Fibroblast of mammary gland (primary cell): ENCODE measurements at regions not wholly inside any gene's neighbourhood (a gene's known extent, or its start where the extent isn't known, plus 50 kb on each side); places are given as distances from the start of the nearest gene placed in this dataset.

Source experiments
- DNase-seq: peaks from one replicate; pipeline ENCODE4 v3.0.0-alpha.2; 2010; ENCODE audit warnings: low read depth
- H3K4me3 ChIP-seq: 2 replicates; pipeline ENCODE4 v1.5.1; 2011; ENCODE audit warnings: low read depth, mild to moderate bottlenecking, low read length, moderate library complexity; ENCODE audit not compliant: control insufficient read depth
- CTCF ChIP-seq: conservative IDR thresholded peaks from 2 replicates; pipeline ENCODE4 v1.5.1; 2011; ENCODE audit warnings: low read depth, low read length, inconsistent platforms; ENCODE audit not compliant: control insufficient read depth, insufficient read depth

GRCh38 chr9:90379771-90380170 lies 262.9 kb downstream of the DIRAS2 start:
- no peak for TF ChIP-seq CTCF
- no peak overlapping the region for H3K4me3 ChIP-seq
- no peak for DNase-seq

DNA sequence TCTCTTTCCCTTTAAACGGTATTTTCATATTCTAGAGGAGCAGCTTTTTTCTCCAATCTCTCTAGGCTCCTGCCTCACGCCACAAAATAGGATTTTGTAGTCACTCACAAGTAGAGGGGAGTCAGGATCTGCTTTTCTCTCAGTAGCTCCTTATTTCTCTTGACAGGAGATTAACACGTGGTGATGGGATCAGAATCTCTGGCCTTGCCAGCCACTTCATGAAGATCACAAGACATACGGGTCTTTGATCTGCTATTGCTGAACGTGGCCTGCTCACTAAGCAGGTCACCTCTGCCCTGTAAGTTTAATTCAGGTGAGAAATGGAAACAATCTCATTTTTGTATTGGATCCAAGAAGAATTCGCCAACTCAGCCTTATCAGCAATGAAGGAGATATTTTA lies 257.5 kb downstream of the DIRAS2 start:
- no peak overlapping the region for H3K4me3 ChIP-seq
- no peak for DNase-seq
- TF ChIP-seq CTCF = no peak

DNA sequence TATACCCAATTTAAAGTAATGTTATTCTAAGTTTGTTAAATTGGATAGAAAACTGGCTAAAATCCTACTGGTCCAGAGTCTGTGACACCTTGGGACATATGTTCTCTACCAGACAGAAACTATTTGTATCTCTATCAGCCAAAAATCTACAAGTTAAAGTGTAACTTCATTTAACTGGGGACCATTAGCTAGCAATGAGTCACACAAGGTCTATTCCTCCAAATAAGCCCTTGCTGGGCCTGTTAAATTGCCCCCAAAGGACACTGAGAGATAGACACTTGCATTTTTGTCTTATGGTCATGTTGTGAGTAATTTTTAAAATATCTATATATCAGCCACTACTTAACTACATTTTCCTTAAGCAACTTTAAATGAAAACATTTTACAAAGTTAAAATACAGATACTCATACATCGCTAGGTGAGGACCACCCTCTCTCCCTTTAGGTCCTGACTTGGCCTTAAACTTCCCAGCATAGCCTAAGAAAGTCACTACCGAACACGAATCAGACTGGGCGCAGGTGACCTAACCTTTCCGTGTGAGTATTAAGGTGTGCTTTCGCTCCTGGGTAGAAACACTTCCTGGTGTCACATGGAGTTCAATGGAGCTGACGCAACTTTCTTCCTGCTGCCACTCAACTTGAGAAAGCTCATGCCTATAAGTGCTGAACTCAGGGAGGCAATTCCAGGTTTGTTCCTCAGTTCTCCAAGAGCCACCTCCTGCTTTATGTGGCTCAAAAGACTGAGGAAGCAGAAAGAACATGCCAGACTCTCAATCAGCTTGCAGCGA lies 249.1 kb downstream of the DIRAS2 start:
- no peak for TF ChIP-seq CTCF
- H3K4me3 ChIP-seq = no peak overlapping the region
- DNase-seq = no peak

DNA sequence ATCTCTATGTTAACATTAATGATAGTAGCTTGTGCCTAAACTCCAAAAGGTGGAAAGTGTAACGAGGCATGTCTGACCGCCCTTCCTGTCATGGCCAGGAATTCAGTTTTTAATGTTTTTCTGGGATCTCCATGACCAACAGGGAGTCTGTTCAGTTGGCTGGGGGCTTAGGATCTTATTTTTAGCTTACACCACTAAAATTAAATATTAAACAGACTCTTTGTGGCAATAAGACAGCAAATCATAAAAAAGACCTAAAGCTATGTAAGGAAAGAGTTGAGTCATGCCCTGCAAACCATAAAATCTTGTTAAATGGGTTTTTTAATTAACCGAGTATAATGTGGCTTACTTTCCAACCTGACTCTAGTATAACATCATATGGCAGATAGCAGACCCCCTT lies 247.8 kb downstream of the DIRAS2 start:
- DNase-seq = no peak
- TF ChIP-seq CTCF = no peak
- no peak overlapping the region for H3K4me3 ChIP-seq

DNA sequence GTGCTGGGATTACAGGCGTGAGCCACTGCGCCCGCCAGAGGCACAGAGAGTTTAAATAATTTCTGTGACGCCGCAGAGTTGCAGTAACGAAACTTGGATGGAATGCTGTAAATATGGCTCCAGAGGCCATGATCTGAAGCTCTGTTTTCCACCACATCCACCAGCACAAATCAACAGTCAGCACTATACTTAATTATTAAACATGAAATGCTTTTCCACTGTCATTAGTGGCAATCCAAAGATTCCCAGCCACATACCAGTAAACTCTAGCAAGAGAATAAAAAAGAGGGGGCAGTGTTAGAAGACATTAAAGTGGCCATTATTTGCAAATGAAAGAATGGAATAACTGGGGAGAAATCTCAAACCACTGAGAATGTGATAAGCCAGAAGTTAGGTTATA lies 242.5 kb downstream of the DIRAS2 start:
- no peak for DNase-seq
- H3K4me3 ChIP-seq = no peak overlapping the region
- TF ChIP-seq CTCF = no peak

- TF ChIP-seq CTCF = no peak
- no peak overlapping the region for H3K4me3 ChIP-seq
- DNase-seq = no peak
These were observed 234.0 kb downstream of the DIRAS2 start for GRCh38 chr9:90408659-90409058.
